ENCODE measurements at regions not wholly inside any gene's neighbourhood (a gene's known extent, or its start where the extent isn't known, plus 50 kb on each side); places are given as distances from the start of the nearest gene placed in this dataset.

DNA sequence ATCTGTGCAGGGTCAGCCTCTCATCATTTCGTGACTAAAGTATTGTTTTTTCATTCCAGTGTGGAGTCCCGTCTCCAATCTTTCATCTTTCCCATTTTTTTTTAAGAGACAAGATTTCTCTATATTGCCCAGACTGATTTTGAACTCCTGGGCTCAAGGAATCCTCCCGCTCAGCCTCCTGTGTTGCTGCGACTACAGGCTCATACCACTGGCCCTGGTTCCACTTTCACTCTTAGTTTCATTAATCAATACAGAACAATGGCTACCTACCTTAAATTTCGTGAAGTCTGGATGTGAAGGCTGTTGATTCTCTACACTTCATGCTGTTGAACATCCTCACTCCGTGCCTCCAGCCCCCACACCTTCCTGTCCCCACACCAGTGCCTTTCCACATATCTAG, 97.7 kb upstream of the GREM2 start:
- TF ChIP-seq, protein P1, sequence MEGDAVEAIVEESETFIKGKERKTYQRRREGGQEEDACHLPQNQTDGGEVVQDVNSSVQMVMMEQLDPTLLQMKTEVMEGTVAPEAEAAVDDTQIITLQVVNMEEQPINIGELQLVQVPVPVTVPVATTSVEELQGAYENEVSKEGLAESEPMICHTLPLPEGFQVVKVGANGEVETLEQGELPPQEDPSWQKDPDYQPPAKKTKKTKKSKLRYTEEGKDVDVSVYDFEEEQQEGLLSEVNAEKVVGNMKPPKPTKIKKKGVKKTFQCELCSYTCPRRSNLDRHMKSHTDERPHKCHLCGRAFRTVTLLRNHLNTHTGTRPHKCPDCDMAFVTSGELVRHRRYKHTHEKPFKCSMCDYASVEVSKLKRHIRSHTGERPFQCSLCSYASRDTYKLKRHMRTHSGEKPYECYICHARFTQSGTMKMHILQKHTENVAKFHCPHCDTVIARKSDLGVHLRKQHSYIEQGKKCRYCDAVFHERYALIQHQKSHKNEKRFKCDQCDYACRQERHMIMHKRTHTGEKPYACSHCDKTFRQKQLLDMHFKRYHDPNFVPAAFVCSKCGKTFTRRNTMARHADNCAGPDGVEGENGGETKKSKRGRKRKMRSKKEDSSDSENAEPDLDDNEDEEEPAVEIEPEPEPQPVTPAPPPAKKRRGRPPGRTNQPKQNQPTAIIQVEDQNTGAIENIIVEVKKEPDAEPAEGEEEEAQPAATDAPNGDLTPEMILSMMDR (conservative IDR thresholded peaks at IDR 0.05; ENCODE audit: low read depth, low read length): no peak
- no peak for TF ChIP-seq EZH2 (IDR thresholded peaks at IDR 0.05; ENCODE audit: low read length, unreplicated experiment)

Measured in PC-3 (cell line).